ENCODE measurements at regions not wholly inside any gene's neighbourhood (a gene's known extent, or its start where the extent isn't known, plus 50 kb on each side); places are given as distances from the start of the nearest gene placed in this dataset.
"Not testable (repeated sequence)": the region's sequence is repeated elsewhere in the genome, so short reads cannot be mapped to it uniquely, and the experiment has no call there.

DNA sequence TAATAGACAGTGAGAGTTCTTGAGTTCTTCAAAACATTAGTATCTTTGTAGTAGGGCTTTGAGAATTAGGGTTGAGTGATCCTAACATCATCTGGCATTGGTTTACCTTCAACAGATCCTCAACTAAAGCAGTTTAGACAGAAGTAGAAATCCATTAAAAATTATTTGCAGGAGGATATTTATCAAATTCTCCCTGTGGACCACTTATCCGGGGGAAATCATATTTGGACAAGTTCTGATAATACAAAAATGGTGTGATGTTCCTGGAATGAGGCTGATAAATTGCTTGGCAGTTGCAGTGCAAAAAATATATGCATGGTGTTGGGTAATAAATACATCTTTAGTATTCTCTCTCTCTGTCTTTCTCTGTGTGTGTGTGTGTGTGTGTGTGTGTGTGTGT, 115.1 kb upstream of the CHODL start:
- TF ChIP-seq, protein P1, sequence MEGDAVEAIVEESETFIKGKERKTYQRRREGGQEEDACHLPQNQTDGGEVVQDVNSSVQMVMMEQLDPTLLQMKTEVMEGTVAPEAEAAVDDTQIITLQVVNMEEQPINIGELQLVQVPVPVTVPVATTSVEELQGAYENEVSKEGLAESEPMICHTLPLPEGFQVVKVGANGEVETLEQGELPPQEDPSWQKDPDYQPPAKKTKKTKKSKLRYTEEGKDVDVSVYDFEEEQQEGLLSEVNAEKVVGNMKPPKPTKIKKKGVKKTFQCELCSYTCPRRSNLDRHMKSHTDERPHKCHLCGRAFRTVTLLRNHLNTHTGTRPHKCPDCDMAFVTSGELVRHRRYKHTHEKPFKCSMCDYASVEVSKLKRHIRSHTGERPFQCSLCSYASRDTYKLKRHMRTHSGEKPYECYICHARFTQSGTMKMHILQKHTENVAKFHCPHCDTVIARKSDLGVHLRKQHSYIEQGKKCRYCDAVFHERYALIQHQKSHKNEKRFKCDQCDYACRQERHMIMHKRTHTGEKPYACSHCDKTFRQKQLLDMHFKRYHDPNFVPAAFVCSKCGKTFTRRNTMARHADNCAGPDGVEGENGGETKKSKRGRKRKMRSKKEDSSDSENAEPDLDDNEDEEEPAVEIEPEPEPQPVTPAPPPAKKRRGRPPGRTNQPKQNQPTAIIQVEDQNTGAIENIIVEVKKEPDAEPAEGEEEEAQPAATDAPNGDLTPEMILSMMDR (IDR thresholded peaks at IDR 0.05; ENCODE audit: borderline replicate concordance, insufficient read depth, low read depth, low read length): no peak
- H3K4me3 ChIP-seq (ENCODE audit: low read depth, low read length): no peak overlapping the region

DNA sequence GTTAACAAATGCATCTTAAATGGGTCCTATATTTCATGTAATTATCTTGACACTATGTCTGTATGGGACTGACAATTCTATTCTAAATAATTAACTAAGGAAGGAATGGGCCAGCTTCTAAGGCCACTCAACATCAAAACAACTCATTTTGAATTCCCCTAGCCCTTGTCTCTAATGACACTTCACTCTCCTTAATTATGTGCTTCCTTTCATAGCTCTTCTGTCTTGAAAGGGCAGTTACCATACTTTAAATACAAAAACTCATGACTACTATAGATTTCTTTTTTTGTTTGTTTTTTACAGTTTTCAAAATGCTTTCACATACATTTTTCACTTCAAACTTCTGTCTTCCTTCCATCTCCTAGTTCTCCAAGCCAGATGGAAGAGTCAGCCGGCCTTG, 126.1 kb upstream of the CHODL start:
- H3K4me3 ChIP-seq (ENCODE audit: low read depth, low read length): no peak overlapping the region
- TF ChIP-seq, protein P1 (IDR thresholded peaks at IDR 0.05; ENCODE audit: borderline replicate concordance, insufficient read depth, low read depth, low read length): no peak

DNA sequence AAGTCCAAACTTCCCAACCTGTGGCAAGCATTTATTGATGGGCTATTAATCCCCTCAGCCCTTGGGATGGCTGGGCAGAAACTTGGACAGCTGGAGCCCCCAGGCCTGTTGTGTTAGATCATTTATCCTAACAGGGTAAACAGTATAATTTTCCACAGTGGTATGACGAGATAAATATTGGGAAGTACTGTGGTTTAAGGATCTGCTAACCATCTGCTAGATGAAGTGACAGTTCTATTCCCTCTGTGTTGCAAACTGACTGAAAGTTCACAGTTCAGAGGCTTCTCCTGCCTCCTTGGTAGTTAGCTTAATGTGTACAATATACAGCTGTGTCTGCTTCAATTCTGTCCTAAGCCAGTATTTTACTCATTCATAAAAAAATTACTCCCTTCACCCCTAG, 127.5 kb upstream of the CHODL start:
- TF ChIP-seq, protein P1 (IDR thresholded peaks at IDR 0.05; ENCODE audit: borderline replicate concordance, insufficient read depth, low read depth, low read length): no peak
- no peak overlapping the region for H3K4me3 ChIP-seq (ENCODE audit: low read depth, low read length)

DNA sequence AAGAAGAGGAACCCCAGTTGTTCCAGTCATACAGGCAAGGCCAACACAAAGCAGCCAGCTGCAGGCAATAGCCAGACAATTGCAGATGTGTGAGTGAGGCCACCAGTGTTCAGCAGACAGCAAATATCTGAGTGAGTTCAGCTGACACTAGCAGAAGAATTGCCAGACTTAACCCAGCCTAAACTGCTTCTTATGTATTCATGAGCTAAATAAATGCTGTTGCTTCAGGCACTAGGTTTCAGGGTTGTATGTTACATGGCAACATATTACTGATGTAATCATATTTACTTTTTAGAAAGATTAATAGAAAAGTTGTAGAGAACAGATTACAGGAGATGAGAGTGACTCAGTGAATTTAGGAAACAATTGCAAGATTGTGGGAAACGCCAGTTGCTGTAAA, 129.8 kb upstream of the CHODL start:
- TF ChIP-seq, protein P1 (IDR thresholded peaks at IDR 0.05; ENCODE audit: borderline replicate concordance, insufficient read depth, low read depth, low read length): no peak
- no peak overlapping the region for H3K4me3 ChIP-seq (ENCODE audit: low read depth, low read length)

DNA sequence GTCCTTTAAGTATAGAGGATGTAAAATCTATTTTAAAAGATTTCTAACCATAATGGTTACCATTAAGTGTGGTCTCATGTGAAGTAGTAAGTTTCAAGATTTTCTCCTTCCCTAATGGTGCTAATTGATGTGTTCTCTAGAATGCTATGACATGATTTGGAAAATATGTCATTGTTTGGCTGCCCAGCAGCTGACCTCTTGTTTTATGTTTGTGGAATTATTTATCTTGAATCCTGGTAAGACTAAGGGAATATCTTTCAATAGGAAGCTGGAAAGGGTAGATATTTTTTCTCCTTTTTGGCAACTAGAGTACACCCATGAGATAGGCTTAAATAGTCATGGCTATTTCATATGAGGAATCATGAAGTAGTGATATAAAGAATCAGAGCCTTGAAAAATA, 139.8 kb upstream of the CHODL start:
- TF ChIP-seq, protein P1 (IDR thresholded peaks at IDR 0.05; ENCODE audit: borderline replicate concordance, insufficient read depth, low read depth, low read length): no peak
- no peak overlapping the region for H3K4me3 ChIP-seq (ENCODE audit: low read depth, low read length)

DNA sequence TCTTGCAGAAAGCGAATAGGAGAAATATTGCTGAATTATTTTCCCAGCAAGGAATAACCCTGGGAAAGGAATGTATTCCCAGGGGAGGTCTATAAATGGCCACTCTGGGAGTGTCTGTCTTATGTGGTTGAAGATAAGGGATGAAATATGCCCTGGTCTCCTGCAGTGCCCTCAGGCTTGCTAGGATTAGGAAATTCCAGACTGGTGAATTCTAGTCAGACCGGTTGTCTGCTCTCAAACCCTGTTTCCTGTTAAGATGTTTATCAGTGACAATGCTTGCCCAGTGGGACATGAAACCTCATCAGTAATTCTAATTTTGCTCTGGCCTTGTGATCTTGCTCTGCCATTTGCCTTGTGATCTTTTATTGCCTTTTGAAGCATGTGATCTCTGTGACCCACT, 148.2 kb upstream of the CHODL start:
- H3K4me3 ChIP-seq (ENCODE audit: low read depth, low read length): not testable (repeated sequence)

DNA sequence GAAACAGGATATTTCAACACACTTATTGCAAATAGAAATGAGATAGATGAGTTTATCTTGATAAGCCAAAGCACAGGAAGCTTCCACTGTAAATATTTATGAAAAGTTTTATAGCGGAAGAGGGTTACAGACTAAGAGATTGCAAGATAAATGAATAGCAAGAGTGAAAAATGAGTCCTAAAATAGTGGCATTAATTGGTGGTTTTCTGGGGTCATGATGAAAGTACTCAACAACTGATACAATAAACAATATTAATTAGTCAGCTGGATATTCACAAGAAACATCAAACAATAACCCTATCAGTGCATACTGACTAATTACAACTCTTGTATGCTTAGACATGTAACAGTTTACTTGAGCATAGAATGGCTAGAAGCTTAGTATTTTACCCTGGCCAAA, 154.8 kb upstream of the CHODL start:
- TF ChIP-seq, protein P1 (IDR thresholded peaks at IDR 0.05; ENCODE audit: borderline replicate concordance, insufficient read depth, low read depth, low read length): no peak
- no peak overlapping the region for H3K4me3 ChIP-seq (ENCODE audit: low read depth, low read length)

DNA sequence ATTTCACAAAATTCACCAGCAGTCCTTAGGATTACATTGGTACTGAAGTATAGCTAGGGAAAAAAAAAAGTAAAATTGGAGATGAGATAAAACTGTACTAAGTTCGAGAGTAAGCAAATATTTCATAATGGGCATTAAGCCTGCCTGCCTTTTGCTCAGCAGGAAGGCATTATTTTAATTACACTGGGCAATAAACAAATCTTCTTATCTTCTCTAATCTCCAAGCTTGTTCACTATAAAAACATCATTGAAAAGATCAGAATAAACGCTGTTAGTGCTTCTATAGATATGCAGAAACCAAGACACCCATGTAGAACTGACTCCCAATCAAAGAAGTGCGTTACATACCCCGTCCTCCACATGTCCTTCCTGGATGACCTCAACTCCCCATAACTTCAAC, 174.2 kb upstream of the CHODL start:
- no peak overlapping the region for H3K4me3 ChIP-seq (ENCODE audit: low read depth, low read length)
- TF ChIP-seq, protein P1 (IDR thresholded peaks at IDR 0.05; ENCODE audit: borderline replicate concordance, insufficient read depth, low read depth, low read length): no peak

Data from GM12875 (cell line).